ENCODE measurements at regions not wholly inside any gene's neighbourhood (a gene's known extent, or its start where the extent isn't known, plus 50 kb on each side); places are given as distances from the start of the nearest gene placed in this dataset.

GRCh38 chr3:13171704-13172643 lies 98.7 kb upstream of the IQSEC1 start:
- H3K27ac Mint-ChIP-seq = no peak overlapping the region
- H3K9me3 Mint-ChIP-seq = peaks cover 0 to 6% (median 1%) of the 10 kb centered on the region in 8 donors
- CTCF ChIA-PET (ENCODE audit: partially characterized antibody) = no interaction called here

DNA sequence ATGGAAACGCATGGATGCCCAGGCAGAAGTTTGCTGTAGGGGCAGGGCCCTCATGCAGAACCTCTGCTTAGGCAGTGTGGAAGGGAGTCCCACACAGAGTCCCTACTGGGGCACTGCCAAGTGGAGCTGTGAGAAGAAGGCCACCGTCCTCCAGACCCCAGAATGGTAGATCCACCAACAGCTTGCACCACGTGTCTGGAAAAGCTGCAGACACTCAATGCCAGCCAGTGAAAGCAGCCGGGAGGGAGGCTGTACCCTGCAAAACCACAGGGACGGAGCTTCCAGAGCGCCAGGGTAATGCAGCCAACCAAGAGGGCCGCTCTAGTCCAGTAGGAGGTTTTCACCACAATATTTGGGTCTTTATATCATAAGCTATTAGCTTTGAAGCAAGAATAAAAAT lies 97.1 kb upstream of the IQSEC1 start:
- Mint-ChIP-seq H3K9me3 (peaks cover 0 to 3% (median 0%) of the 10 kb centered on the region in 8 donors), H3K27ac (no peak overlapping the region), H3K4me1 (no peaks in the 10 kb centered on the region), H3K4me3 (no peak overlapping the region), H3K27me3 (peaks cover 0 to 6% of the 10 kb centered on the region in 2 donors), H3K36me3 (no peaks in the 10 kb centered on the region)
- H3K4me1 ChIP-seq (ENCODE audit: insufficient read depth, low read length) = no peaks in the 10 kb centered on the region
- no peaks in the 10 kb centered on the region for H3K27me3 ChIP-seq (ENCODE audit: insufficient read depth, low read length)
- no peak overlapping the region for H3K4me3 ChIP-seq (ENCODE audit: low read length in 2 of 2)
- CTCF ChIA-PET (ENCODE audit: partially characterized antibody) = no interaction called here
- H3K9me3 ChIP-seq (ENCODE audit: control insufficient read depth in 1 of 2, low read length in 2 of 2) = no peaks in the 10 kb centered on the region
- H3K27ac ChIP-seq (ENCODE audit: low read depth, low read length) = no peak overlapping the region
- POLR2A ChIA-PET (ENCODE audit: partially characterized antibody) = no interaction called here
- no peak for DNase-seq
- H3K36me3 ChIP-seq (ENCODE audit: insufficient read depth, low read length) = no peaks in the 10 kb centered on the region
- intact Hi-C loops (cut with micrococcal nuclease) = no loop called here

More at GRCh38 chr3:13171704-13172643, 98.7 kb upstream of the IQSEC1 start:
- DNase-seq = no peak
- H3K9me3 ChIP-seq (ENCODE audit: control insufficient read depth in 1 of 2, low read length in 2 of 2) = no peaks in the 10 kb centered on the region
- intact Hi-C loops (cut with micrococcal nuclease) = no loop called here
- H3K27me3 Mint-ChIP-seq = peaks cover 0 to 6% of the 10 kb centered on the region in 2 donors
- POLR2A ChIA-PET (ENCODE audit: partially characterized antibody) = no interaction called here
- H3K4me1 ChIP-seq (ENCODE audit: insufficient read depth, low read length) = no peaks in the 10 kb centered on the region
- no peaks in the 10 kb centered on the region for H3K4me1 Mint-ChIP-seq
- no peak overlapping the region for H3K4me3 Mint-ChIP-seq
- H3K27me3 ChIP-seq (ENCODE audit: insufficient read depth, low read length) = no peaks in the 10 kb centered on the region
- H3K27ac ChIP-seq (ENCODE audit: low read depth, low read length) = no peak overlapping the region
- H3K4me3 ChIP-seq (ENCODE audit: low read length in 2 of 2) = no peak overlapping the region
- no peaks in the 10 kb centered on the region for H3K36me3 Mint-ChIP-seq
- no peaks in the 10 kb centered on the region for H3K36me3 ChIP-seq (ENCODE audit: insufficient read depth, low read length)

GRCh38 chr3:13168391-13168790 lies 95.2 kb upstream of the IQSEC1 start:
- Mint-ChIP-seq H3K27ac (no peak overlapping the region), H3K4me1 (no peaks in the 10 kb centered on the region), H3K36me3 (no peaks in the 10 kb centered on the region), H3K27me3 (peaks cover 0 to 4% of the 10 kb centered on the region in 2 donors), H3K9me3 (peaks cover 0 to 3% (median 0%) of the 10 kb centered on the region in 8 donors), H3K4me3 (no peak overlapping the region)
- DNase-seq = no peak
- POLR2A ChIA-PET (ENCODE audit: partially characterized antibody) = no interaction called here
- H3K4me3 ChIP-seq (ENCODE audit: low read length in 2 of 2) = no peak overlapping the region
- no peaks in the 10 kb centered on the region for H3K9me3 ChIP-seq (ENCODE audit: control insufficient read depth in 1 of 2, low read length in 2 of 2)
- no peak overlapping the region for H3K27ac ChIP-seq (ENCODE audit: low read depth, low read length)
- no peaks in the 10 kb centered on the region for H3K27me3 ChIP-seq (ENCODE audit: insufficient read depth, low read length)
- H3K4me1 ChIP-seq (ENCODE audit: insufficient read depth, low read length) = no peaks in the 10 kb centered on the region
- intact Hi-C loops (cut with micrococcal nuclease) = no loop called here
- H3K36me3 ChIP-seq (ENCODE audit: insufficient read depth, low read length) = no peaks in the 10 kb centered on the region
- CTCF ChIA-PET (ENCODE audit: partially characterized antibody) = no interaction called here

DNA sequence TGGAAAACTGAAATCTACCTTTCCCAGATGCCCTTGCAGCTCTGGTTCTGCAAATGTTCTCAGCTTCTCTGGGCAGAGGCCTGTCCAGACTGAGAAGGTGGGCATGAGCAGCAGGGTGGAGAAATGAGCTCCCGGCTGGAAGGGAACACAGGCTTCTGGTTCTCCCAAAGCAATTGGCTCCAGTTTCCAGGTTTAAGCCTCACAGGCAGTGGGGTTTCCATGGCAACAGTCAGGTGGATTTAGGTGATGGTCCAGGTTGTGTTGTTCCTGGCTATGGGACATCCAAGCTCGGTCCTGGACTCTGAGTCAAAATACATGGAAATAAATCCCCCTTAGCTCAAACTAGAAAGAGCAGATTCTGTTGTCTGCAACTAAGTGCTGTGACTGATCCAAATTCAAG lies 94.6 kb upstream of the IQSEC1 start:
- H3K4me1 Mint-ChIP-seq = no peaks in the 10 kb centered on the region
- Histone ChIP-seq H3K9me3 (ENCODE audit: control insufficient read depth in 1 of 2, low read length in 2 of 2) (no peaks in the 10 kb centered on the region), H3K4me1 (ENCODE audit: insufficient read depth, low read length) (no peaks in the 10 kb centered on the region), H3K27me3 (ENCODE audit: insufficient read depth, low read length) (no peaks in the 10 kb centered on the region), H3K27ac (ENCODE audit: low read depth, low read length) (no peak overlapping the region), H3K36me3 (ENCODE audit: insufficient read depth, low read length) (no peaks in the 10 kb centered on the region), H3K4me3 (ENCODE audit: low read length in 2 of 2) (no peak overlapping the region)
- no peak overlapping the region for H3K4me3 Mint-ChIP-seq
- ChIA-PET POLR2A (ENCODE audit: partially characterized antibody) (no interaction called here), CTCF (ENCODE audit: partially characterized antibody) (no interaction called here)
- peaks cover 0 to 4% of the 10 kb centered on the region in 2 donors for H3K27me3 Mint-ChIP-seq
- H3K27ac Mint-ChIP-seq = no peak overlapping the region
- intact Hi-C loops (cut with micrococcal nuclease) = no loop called here
- H3K36me3 Mint-ChIP-seq = no peaks in the 10 kb centered on the region
- peaks cover 0 to 3% (median 0%) of the 10 kb centered on the region in 8 donors for H3K9me3 Mint-ChIP-seq
- DNase-seq = no peak

DNA sequence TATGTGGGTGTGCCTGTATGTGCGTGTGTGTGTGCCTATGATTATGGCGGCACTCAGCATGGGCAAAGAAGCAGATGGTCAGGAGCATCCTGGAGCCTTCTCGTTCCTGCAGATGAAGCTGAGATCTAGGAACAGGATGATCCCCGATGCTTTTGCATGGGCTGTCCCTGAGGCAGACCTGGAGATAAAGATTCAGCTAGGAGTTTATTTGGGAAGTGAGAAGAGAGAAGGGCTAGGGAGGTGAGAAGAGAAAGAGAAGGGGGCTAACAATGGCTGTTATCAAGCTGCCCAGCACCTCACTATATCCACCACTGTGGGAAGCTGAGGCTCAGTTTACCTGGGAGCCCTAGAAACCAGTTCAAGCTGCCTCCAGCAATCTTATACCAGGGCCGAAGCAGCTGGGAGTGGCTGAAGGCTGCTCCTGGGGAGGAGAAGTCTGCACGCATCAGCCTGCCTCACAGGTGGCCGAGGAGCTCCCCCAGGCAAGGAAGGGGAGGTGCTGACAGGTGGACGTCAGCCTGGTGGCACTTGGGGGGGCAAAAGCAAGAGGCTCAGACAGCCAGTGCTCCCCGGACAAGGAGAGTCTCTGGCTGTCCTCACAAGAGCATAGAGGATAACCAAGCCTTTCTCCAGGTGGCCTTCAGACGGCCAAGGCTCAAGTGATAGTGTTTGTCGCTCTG lies 94.0 kb upstream of the IQSEC1 start:
- H3K27me3 Mint-ChIP-seq = peaks cover 0 to 4% of the 10 kb centered on the region in 2 donors
- Histone ChIP-seq H3K4me3 (ENCODE audit: low read length in 2 of 2) (no peak overlapping the region), H3K36me3 (ENCODE audit: insufficient read depth, low read length) (no peaks in the 10 kb centered on the region), H3K27me3 (ENCODE audit: insufficient read depth, low read length) (no peaks in the 10 kb centered on the region), H3K4me1 (ENCODE audit: insufficient read depth, low read length) (no peaks in the 10 kb centered on the region), H3K9me3 (ENCODE audit: control insufficient read depth in 1 of 2, low read length in 2 of 2) (no peaks in the 10 kb centered on the region), H3K27ac (ENCODE audit: low read depth, low read length) (no peak overlapping the region)
- no peak overlapping the region for H3K27ac Mint-ChIP-seq
- no peaks in the 10 kb centered on the region for H3K4me1 Mint-ChIP-seq
- intact Hi-C loops (cut with micrococcal nuclease) = no loop called here
- no peaks in the 10 kb centered on the region for H3K36me3 Mint-ChIP-seq
- H3K4me3 Mint-ChIP-seq = no peak overlapping the region
- POLR2A ChIA-PET (ENCODE audit: partially characterized antibody) = no interaction called here
- no peak for DNase-seq
- peaks cover 0 to 3% (median 0%) of the 10 kb centered on the region in 8 donors for H3K9me3 Mint-ChIP-seq
- CTCF ChIA-PET (ENCODE audit: partially characterized antibody) = no interaction called here

DNA sequence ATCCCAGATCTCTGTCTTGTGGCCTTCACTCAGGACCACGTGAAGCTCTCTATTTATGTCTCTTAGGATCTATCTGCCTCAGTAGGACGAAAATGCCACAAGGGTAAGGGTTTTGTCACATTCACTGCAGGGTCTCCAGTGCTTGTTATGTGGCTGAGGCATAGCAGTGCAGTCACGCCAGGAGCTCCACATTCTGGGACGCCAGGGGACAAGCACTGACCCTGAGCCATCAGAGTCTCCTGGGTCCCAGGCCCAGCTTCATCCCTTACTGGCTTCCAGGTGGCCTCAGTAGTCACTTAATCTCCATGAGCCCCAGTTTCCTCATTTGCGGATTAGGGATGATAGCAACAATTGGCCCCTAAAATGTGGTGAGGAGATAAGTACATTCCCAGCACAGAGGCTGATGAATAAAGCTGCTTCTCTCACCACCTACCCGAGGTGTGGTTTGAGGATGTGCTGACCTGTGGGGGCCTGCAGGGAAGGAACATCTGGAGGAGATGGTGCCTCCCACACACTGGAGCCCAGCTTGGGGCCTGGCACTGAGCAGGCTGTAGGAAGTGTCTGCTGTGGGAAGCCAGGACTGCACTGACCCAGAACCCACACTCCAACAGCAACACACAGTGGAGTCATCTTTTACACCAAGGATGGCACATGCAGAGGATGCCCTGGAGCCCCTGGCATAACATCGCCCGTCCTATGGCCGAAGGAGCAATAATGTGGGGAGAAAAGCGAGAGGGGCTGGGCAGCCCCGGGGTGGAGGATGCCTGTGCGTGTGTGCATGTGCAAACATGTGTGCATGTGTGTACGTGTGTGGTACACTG lies 93.2 kb upstream of the IQSEC1 start:
- no peak overlapping the region for H3K27ac Mint-ChIP-seq
- no peak overlapping the region for H3K4me3 ChIP-seq (ENCODE audit: low read length in 2 of 2)
- DNase-seq = no peak
- peaks cover 0 to 4% of the 10 kb centered on the region in 2 donors for H3K27me3 Mint-ChIP-seq
- H3K4me1 ChIP-seq (ENCODE audit: insufficient read depth, low read length) = no peaks in the 10 kb centered on the region
- ChIA-PET POLR2A (ENCODE audit: partially characterized antibody) (no interaction called here), CTCF (ENCODE audit: partially characterized antibody) (no interaction called here)
- intact Hi-C loops (cut with micrococcal nuclease) = no loop called here
- no peaks in the 10 kb centered on the region for H3K4me1 Mint-ChIP-seq
- no peaks in the 10 kb centered on the region for H3K36me3 ChIP-seq (ENCODE audit: insufficient read depth, low read length)
- H3K9me3 ChIP-seq (ENCODE audit: control insufficient read depth in 1 of 2, low read length in 2 of 2) = no peaks in the 10 kb centered on the region
- H3K9me3 Mint-ChIP-seq = peaks cover 0 to 3% (median 0%) of the 10 kb centered on the region in 8 donors
- H3K27me3 ChIP-seq (ENCODE audit: insufficient read depth, low read length) = no peaks in the 10 kb centered on the region
- no peak overlapping the region for H3K27ac ChIP-seq (ENCODE audit: low read depth, low read length)
- H3K36me3 Mint-ChIP-seq = no peaks in the 10 kb centered on the region
- H3K4me3 Mint-ChIP-seq = no peak overlapping the region

- H3K27me3 Mint-ChIP-seq = peaks cover 0 to 5% of the 10 kb centered on the region in 2 donors
- no peak for DNase-seq
- intact Hi-C loops (cut with micrococcal nuclease) = no loop called here
- H3K4me3 ChIP-seq (ENCODE audit: low read length in 2 of 2) = no peak overlapping the region
- no peaks in the 10 kb centered on the region for H3K4me1 Mint-ChIP-seq
- CTCF ChIA-PET (ENCODE audit: partially characterized antibody) = no interaction called here
- no peaks in the 10 kb centered on the region for H3K27me3 ChIP-seq (ENCODE audit: insufficient read depth, low read length)
- H3K9me3 ChIP-seq (ENCODE audit: control insufficient read depth in 1 of 2, low read length in 2 of 2) = no peaks in the 10 kb centered on the region
- H3K4me1 ChIP-seq (ENCODE audit: insufficient read depth, low read length) = no peaks in the 10 kb centered on the region
- POLR2A ChIA-PET (ENCODE audit: partially characterized antibody) = no interaction called here
- H3K27ac Mint-ChIP-seq = no peak overlapping the region
- no peak overlapping the region for H3K4me3 Mint-ChIP-seq
- no peaks in the 10 kb centered on the region for H3K36me3 ChIP-seq (ENCODE audit: insufficient read depth, low read length)
- no peak overlapping the region for H3K27ac ChIP-seq (ENCODE audit: low read depth, low read length)
- peaks cover 0 to 3% (median 0%) of the 10 kb centered on the region in 8 donors for H3K9me3 Mint-ChIP-seq
- H3K36me3 Mint-ChIP-seq = no peaks in the 10 kb centered on the region
Measured at GRCh38 chr3:13165576-13165975, 92.3 kb upstream of the IQSEC1 start.
